CD14-positive monocyte (primary cell): ENCODE measurements at regions not wholly inside any gene's neighbourhood (a gene's known extent, or its start where the extent isn't known, plus 50 kb on each side); places are given as distances from the start of the nearest gene placed in this dataset.

ENCODE experiments used
- DNase-seq, 3 donors: peaks; one replicate each; pipeline ENCODE4 v3.0.0-alpha.2; 2011 to 2022
- H2AFZ ChIP-seq: 2 replicates; pipeline ENCODE4 v1.6.0; 2012; ENCODE audit warnings: mild to moderate bottlenecking, low read depth, low read length, inconsistent platforms; ENCODE audit not compliant: insufficient read depth, poor library complexity, severe bottlenecking
- H3K27ac ChIP-seq, 2 donors: 1 replicate in 1 of 2; 2 replicates in 1 of 2; pipeline ENCODE4 v1.5.1; 2012 to 2013; ENCODE audit warnings: low read length in 2 of 2, control low read depth in 1 of 2, inconsistent platforms in 1 of 2, low read depth in 1 of 2, mild to moderate bottlenecking in 1 of 2
- H3K27me3 ChIP-seq, 2 donors: one replicate each; pipeline versions ENCODE4 v1.6.0 to v1.6.1; 2011 to 2013; ENCODE audit warnings: low read length in 2 of 2; ENCODE audit not compliant: control insufficient read depth in 2 of 2, insufficient read depth in 2 of 2
- H3K36me3 ChIP-seq, 2 donors: replicated peaks in 1 of 2; 1 replicate in 1 of 2; 2 replicates in 1 of 2; pipeline versions ENCODE4 v1.5.1 to v1.6.1; 2012 to 2013; ENCODE audit warnings: low read length in 2 of 2, control low read depth in 1 of 2, inconsistent platforms in 1 of 2, mild to moderate bottlenecking in 1 of 2; ENCODE audit not compliant: insufficient read depth in 2 of 2, control insufficient read depth in 1 of 2
- H3K4me1 ChIP-seq, 2 donors: 1 replicate in 1 of 2; 2 replicates in 1 of 2; pipeline versions ENCODE4 v1.5.1 to v1.6.1; 2012 to 2013; ENCODE audit warnings: low read length in 2 of 2, control low read depth in 1 of 2, inconsistent platforms in 1 of 2, mild to moderate bottlenecking in 1 of 2, moderate library complexity in 1 of 2; ENCODE audit not compliant: insufficient read depth in 2 of 2, control insufficient read depth in 1 of 2
- H3K4me2 ChIP-seq: replicated peaks from 2 replicates; pipeline ENCODE3; 2012; ENCODE audit warnings: low read length, moderate library complexity, mild to moderate bottlenecking; ENCODE audit not compliant: poor library complexity, severe bottlenecking; ENCODE audit errors: extremely low read depth
- H3K4me3 ChIP-seq, 3 experiments: fragments of 200-600 bp in 1 of 3; sonication (generic) in 1 of 3; replicated peaks in 1 of 3; 1 replicate in 2 of 3; 2 replicates in 1 of 3; pipeline ENCODE4 v1.5.1; 2011 to 2013; ENCODE audit warnings: low read length in 3 of 3, mild to moderate bottlenecking in 3 of 3, control low read depth in 2 of 3, low read depth in 2 of 3, inconsistent platforms in 1 of 3, moderate library complexity in 1 of 3
- H3K79me2 ChIP-seq: 2 replicates; pipeline ENCODE4 v1.6.0; 2012; ENCODE audit warnings: mild to moderate bottlenecking, control low read depth, inconsistent platforms, low read length, moderate library complexity; ENCODE audit not compliant: insufficient read depth
- H3K9ac ChIP-seq: 2 replicates; pipeline ENCODE4 v1.6.0; 2017; ENCODE audit warnings: low read length, mild to moderate bottlenecking; ENCODE audit not compliant: insufficient read depth, poor library complexity, severe bottlenecking
- H3K9me3 ChIP-seq, 2 donors: replicated peaks in 1 of 2; 1 replicate in 1 of 2; 2 replicates in 1 of 2; pipeline versions ENCODE4 v1.5.1 to v1.6.1; 2012 to 2013; ENCODE audit warnings: low read length in 2 of 2, control low read depth in 1 of 2; ENCODE audit not compliant: control insufficient read depth in 1 of 2, insufficient read depth in 1 of 2
- H4K20me1 ChIP-seq: 2 replicates; pipeline ENCODE4 v1.6.0; 2012; ENCODE audit warnings: mild to moderate bottlenecking, low read length, control low read depth, moderate library complexity; ENCODE audit not compliant: insufficient read depth
- H3K27ac Mint-ChIP-seq, 7 donors: one replicate each; pipeline ENCODE4 v1.8.0; 2020; ENCODE audit warnings: mild to moderate bottlenecking in 7 of 7, mixed read lengths in 7 of 7, moderate library complexity in 6 of 7, inconsistent platforms in 2 of 7
- H3K27me3 Mint-ChIP-seq, 3 donors: one replicate each; pipeline ENCODE4 v1.8.0; 2021 to 2022; ENCODE audit warnings: low read depth in 3 of 3, mild to moderate bottlenecking in 3 of 3, mixed read lengths in 3 of 3, moderate library complexity in 3 of 3, inconsistent platforms in 1 of 3
- H3K36me3 Mint-ChIP-seq, 2 donors: one replicate each; pipeline ENCODE4 v1.8.0; 2020; ENCODE audit warnings: mixed read lengths in 2 of 2, inconsistent platforms in 1 of 2, mild to moderate bottlenecking in 1 of 2
- H3K4me1 Mint-ChIP-seq: one replicate; pipeline ENCODE4 v1.8.0; 2020; ENCODE audit warnings: mild to moderate bottlenecking, mixed read lengths
- H3K4me3 Mint-ChIP-seq, 2 donors: one replicate each; pipeline ENCODE4 v1.8.0; 2020; ENCODE audit warnings: mild to moderate bottlenecking in 2 of 2, mixed read lengths in 2 of 2, moderate library complexity in 1 of 2
- H3K9me3 Mint-ChIP-seq, 7 donors: one replicate each; pipeline ENCODE4 v1.8.0; 2020 to 2022; ENCODE audit warnings: mixed read lengths in 7 of 7, mild to moderate bottlenecking in 6 of 7, moderate library complexity in 6 of 7, inconsistent platforms in 2 of 7
- CTCF ChIP-seq: fragments of 200-600 bp; IDR thresholded peaks from one replicate; pipeline ENCODE4 v1.8.0; 2022; ENCODE audit warnings: antibody characterized with exemption, mild to moderate bottlenecking
- WGBS: methylation state at CpG from one replicate; pipeline ENCODE4 v1.1.5; 2013; ENCODE audit warnings: missing lambda C conversion rate; ENCODE audit not compliant: insufficient coverage; 5-methylcytosine and 5-hydroxymethylcytosine counted together
- intact Hi-C, 2 donors: fragments of 100-400 bp; cut with micrococcal nuclease; formaldehyde crosslinking; loops; one replicate each; pipeline versions ENCODE4 v1.15.0 to v1.15.1; 2023

GRCh38 chr1:90838720-90839119 is 121.6 kb upstream of the BARHL2 start:
- Mint-ChIP-seq H3K9me3 (peaks cover 2 to 36% (median 20%) of the 10 kb centered on the region in 7 donors), H3K4me1 (peaks cover 15% of the 10 kb centered on the region), H3K27ac (no peak overlapping the region), H3K27me3 (peaks cover 95 to 98% (median 97%) of the 10 kb centered on the region in 3 donors), H3K36me3 (peaks cover 2 to 3% of the 10 kb centered on the region in 2 donors), H3K4me3 (peak overlapping the region in 1 of 2 donors; percentile 60)
- Histone ChIP-seq H3K27ac (no peak overlapping the region), H3K4me3 (no peak overlapping the region), H4K20me1 (no peaks in the 10 kb centered on the region), H2AFZ (no peak overlapping the region), H3K27me3 (peaks cover 96% of the 10 kb centered on the region in 2 donors), H3K79me2 (no peaks in the 10 kb centered on the region), H3K4me2 (no peak overlapping the region), H3K4me1 (peaks cover 13 to 14% of the 10 kb centered on the region in 2 donors), H3K9ac (no peak overlapping the region), H3K9me3 (peaks cover 6 to 73% of the 10 kb centered on the region in 2 donors), H3K36me3 (no peaks in the 10 kb centered on the region)
- intact Hi-C loops: no loop called here
- DNase-seq: no peak
- TF ChIP-seq CTCF: no peak

- H3K79me2 ChIP-seq: no peaks in the 10 kb centered on the region
- Mint-ChIP-seq H3K9me3 (peaks cover 2 to 40% (median 20%) of the 10 kb centered on the region in 7 donors), H3K27me3 (peaks cover 96 to 98% (median 97%) of the 10 kb centered on the region in 3 donors), H3K36me3 (peaks cover 3 to 4% of the 10 kb centered on the region in 2 donors), H3K4me1 (peaks cover 15% of the 10 kb centered on the region), H3K27ac (no peak overlapping the region), H3K4me3 (peak overlapping the region in 1 of 2 donors; percentile 79)
- no peak overlapping the region for H2AFZ ChIP-seq
- peaks cover 97 to 98% of the 10 kb centered on the region in 2 donors for H3K27me3 ChIP-seq
- no peaks in the 10 kb centered on the region for H4K20me1 ChIP-seq
- peaks cover 6 to 70% of the 10 kb centered on the region in 2 donors for H3K9me3 ChIP-seq
- H3K4me3 ChIP-seq: no peak overlapping the region
- no peak overlapping the region for H3K4me2 ChIP-seq
- H3K4me1 ChIP-seq: peaks cover 13 to 14% of the 10 kb centered on the region in 2 donors
- intact Hi-C loops: no loop called here
- TF ChIP-seq CTCF: no peak
- no peak overlapping the region for H3K9ac ChIP-seq
- no peaks in the 10 kb centered on the region for H3K36me3 ChIP-seq
- no peak overlapping the region for H3K27ac ChIP-seq
- DNase-seq: no peak
- 28% methylated on average over 2 of the region's 7 CpGs for WGBS
Observed at GRCh38 chr1:90837420-90837819, 120.3 kb upstream of the BARHL2 start.
